Transverse colon (tissue), 4 donors: ENCODE measurements at regions not wholly inside any gene's neighbourhood (a gene's known extent, or its start where the extent isn't known, plus 50 kb on each side); places are given as distances from the start of the nearest gene placed in this dataset.
"Not testable (repeated sequence)": the region's sequence is repeated elsewhere in the genome, so short reads cannot be mapped to it uniquely, and the experiment has no call there.

Experiments used
- DNase-seq: peaks from one replicate; pipeline ENCODE4 v3.0.0-alpha.2; 2019
- H3K27ac ChIP-seq, 4 donors: fragments of 200-600 bp; sonication (generic); 2 replicates each; pipeline ENCODE4 v1.5.1; 2016 to 2018; ENCODE audit warnings: inconsistent platforms in 4 of 4
- H3K27me3 ChIP-seq: fragments of 200-600 bp; sonication (generic); 2 replicates; pipeline ENCODE4 v1.5.1; 2017; ENCODE audit warnings: inconsistent platforms
- H3K36me3 ChIP-seq, 4 donors: fragments of 200-600 bp; sonication (generic); 2 replicates each; pipeline ENCODE4 v1.5.1; 2017 to 2019; ENCODE audit warnings: inconsistent platforms in 4 of 4
- H3K4me1 ChIP-seq, 4 donors: fragments of 200-600 bp; sonication (generic); 2 replicates each; pipeline ENCODE4 v1.5.1; 2017 to 2020; ENCODE audit warnings: inconsistent platforms in 4 of 4
- H3K4me3 ChIP-seq, 4 donors: fragments of 200-600 bp; sonication (generic); 1 replicate in 1 of 4; 2 replicates in 3 of 4; pipeline versions ENCODE4 v1.5.1 to v1.6.1; 2017 to 2019; ENCODE audit warnings: inconsistent platforms in 4 of 4
- H3K9me3 ChIP-seq, 2 donors: fragments of 200-600 bp; sonication (generic); 2 replicates each; pipeline ENCODE4 v1.5.1; 2017 to 2019; ENCODE audit warnings: inconsistent platforms in 2 of 2
- CTCF ChIP-seq, 5 experiments: fragments of 200-600 bp in 3 of 5; fragments of 450-650 bp in 2 of 5; sonication (generic) in 3 of 5; IDR thresholded peaks; 1 replicate in 2 of 5; 2 replicates in 3 of 5; pipeline ENCODE4 v1.5.1; 2016 to 2017; ENCODE audit warnings: antibody characterized with exemption in 5 of 5, inconsistent platforms in 3 of 5, mild to moderate bottlenecking in 2 of 5, moderate library complexity in 1 of 5
- EP300 ChIP-seq: sonication (generic); formaldehyde crosslinking; IDR thresholded peaks from one replicate; pipeline ENCODE4 v1.6.1; 2017; ENCODE audit warnings: antibody characterized with exemption, low read depth
- POLR2A ChIP-seq: fragments of 450-650 bp; IDR thresholded peaks from one replicate; pipeline ENCODE4 v1.6.1; 2016; ENCODE audit warnings: antibody characterized with exemption, mild to moderate bottlenecking, moderate library complexity
- POLR2AphosphoS5 ChIP-seq, 3 donors: sonication (generic); formaldehyde crosslinking; IDR thresholded peaks; one replicate each; pipeline ENCODE4 v1.6.1; 2016; ENCODE audit warnings: antibody characterized with exemption in 3 of 3
- WGBS, 2 donors: methylation state at CpG; one replicate each; pipeline ENCODE4 v1.1.5; 2018; ENCODE audit warnings: low coverage in 1 of 2; 5-methylcytosine and 5-hydroxymethylcytosine counted together
- in situ Hi-C, 4 donors: fragments of 200-750 bp; cut with MboI; loops; one replicate each; pipeline versions ENCODE4 v1.15.0 to v1.15.1; 2017; ENCODE audit warnings: low sequenced_read_pairs in 3 of 4, low pct_ligation_motif_present in 1 of 4, low pct_unique_long_range_greater_than_20kb in 1 of 4
- intact Hi-C: fragments of 100-400 bp; cut with DNase I; formaldehyde crosslinking; loops from one replicate; pipeline ENCODE4 v1.15.1; 2023; ENCODE audit warnings: low total_unique reads

DNA sequence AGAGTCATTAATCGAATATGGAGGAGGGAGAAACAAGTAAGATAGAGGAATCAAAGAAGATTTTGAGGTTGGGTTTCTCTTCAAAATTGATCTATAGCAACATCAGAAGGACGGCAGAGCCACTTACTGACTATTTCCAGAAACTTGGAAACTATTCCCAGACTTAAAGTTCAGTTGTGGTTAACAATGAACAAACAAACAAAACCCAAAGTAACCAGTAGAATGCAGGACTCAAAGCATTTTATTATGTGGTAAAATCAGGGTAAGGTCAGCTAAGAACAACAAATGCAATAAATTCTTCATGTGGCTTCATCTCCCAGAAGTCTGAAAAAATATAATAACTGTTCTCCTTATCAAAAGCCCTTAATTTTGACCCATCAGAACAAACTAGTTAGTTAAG lies 54.9 kb upstream of the OSMR start:
- WGBS, 2 donors, result 31 to 46% methylated on average over 2 of the region's 2 CpGs
- TF ChIP-seq EP300, result no peak
- TF ChIP-seq CTCF (IDR thresholded peaks at IDR 0.05), result no peak
- TF ChIP-seq POLR2A, result no peak
- TF ChIP-seq POLR2AphosphoS5 (IDR thresholded peaks at IDR 0.05), result no peak
- Histone ChIP-seq H3K36me3 (no peaks in the 10 kb centered on the region), H3K9me3 (no peaks in the 10 kb centered on the region), H3K4me3 (no peak overlapping the region), H3K27ac (no peak overlapping the region), H3K27me3 (no peaks in the 10 kb centered on the region), H3K4me1 (no peaks in the 10 kb centered on the region)
- in situ Hi-C loops (no loop called here), intact Hi-C loops (no loop called here)
- DNase-seq, result no peak

DNA sequence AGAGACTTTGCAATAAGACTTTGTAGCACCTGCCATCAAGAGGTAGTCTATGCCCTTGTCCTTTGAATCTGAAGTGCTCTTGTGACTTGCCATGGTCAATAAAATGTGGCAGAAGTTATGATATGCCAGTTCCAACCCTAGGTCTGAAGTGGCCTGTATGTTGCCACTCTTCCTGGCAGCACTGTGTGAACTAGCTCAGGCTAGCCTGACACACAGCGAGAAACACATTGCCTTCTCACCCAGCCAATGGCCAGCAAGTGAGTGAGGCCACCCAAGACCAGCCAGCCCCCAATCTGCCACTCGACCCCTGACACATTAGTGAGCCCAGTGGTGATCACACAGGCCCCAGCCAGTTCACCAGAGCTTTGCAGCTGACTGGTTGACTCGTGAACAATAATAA lies 52.7 kb upstream of the OSMR start:
- Histone ChIP-seq H3K27me3 (no peaks in the 10 kb centered on the region), H3K4me1 (no peaks in the 10 kb centered on the region), H3K27ac (no peak overlapping the region), H3K4me3 (no peak overlapping the region), H3K36me3 (no peaks in the 10 kb centered on the region), H3K9me3 (no peaks in the 10 kb centered on the region)
- in situ Hi-C loops (no loop called here), intact Hi-C loops (no loop called here)
- no peak for TF ChIP-seq POLR2AphosphoS5 (IDR thresholded peaks at IDR 0.05)
- TF ChIP-seq POLR2A, result no peak
- TF ChIP-seq CTCF (IDR thresholded peaks at IDR 0.05), result no peak
- no peak for TF ChIP-seq EP300
- 51% methylated on average over 3 of the region's 3 CpGs; no CpG with 5 or more reads in 1 of the 2 donors for WGBS, 2 donors
- DNase-seq, result no peak

DNA sequence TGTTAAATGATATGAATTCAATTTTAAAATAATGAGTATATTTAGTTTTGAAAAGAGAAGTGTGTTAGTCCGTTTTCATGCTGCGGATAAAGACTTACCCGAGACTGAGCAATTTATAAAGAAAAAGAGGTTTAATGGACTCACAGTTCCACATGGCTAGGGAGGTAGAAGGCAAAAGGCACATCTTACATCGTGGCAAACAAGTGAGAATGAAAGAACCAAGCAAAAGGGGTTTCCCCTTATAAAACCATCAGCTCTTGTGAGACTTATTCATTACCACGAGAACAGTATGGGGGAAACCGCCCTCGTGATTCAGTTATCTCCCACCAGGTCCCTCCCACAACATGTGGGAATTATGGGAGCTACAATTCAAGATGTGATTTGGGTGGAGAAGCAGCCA lies 51.8 kb upstream of the OSMR start:
- H3K4me3 ChIP-seq, H3K27me3 ChIP-seq, DNase-seq, intact Hi-C loops, H3K27ac ChIP-seq, H3K36me3 ChIP-seq, H3K9me3 ChIP-seq, in situ Hi-C loops, H3K4me1 ChIP-seq: not testable (repeated sequence)
- 78 to 100% methylated on average over 3 to 7 of the region's 7 CpGs for WGBS, 2 donors

GRCh38 chr5:38794986-38795385 lies 50.8 kb upstream of the OSMR start:
- Histone ChIP-seq H3K27me3 (no peaks in the 10 kb centered on the region), H3K4me1 (no peaks in the 10 kb centered on the region), H3K9me3 (no peaks in the 10 kb centered on the region), H3K36me3 (no peaks in the 10 kb centered on the region), H3K4me3 (no peak overlapping the region), H3K27ac (peak overlapping the region in 1 of 4 donors; percentile 40)
- TF ChIP-seq POLR2AphosphoS5 (IDR thresholded peaks at IDR 0.05) (no peak), CTCF (IDR thresholded peaks at IDR 0.05) (no peak)
- intact Hi-C loops, result no loop called here
- WGBS, 2 donors, result 91 to 100% methylated on average over 3 to 5 of the region's 5 CpGs
- in situ Hi-C loops, result no loop called here
- no peak for DNase-seq

GRCh38 chr5:38795986-38796741 lies 49.6 kb upstream of the OSMR start:
- DNase-seq, result peak; percentile 17

More at GRCh38 chr5:38795986-38796741, 49.6 kb upstream of the OSMR start:
- in situ Hi-C loops (no loop called here), intact Hi-C loops (no loop called here)
- Histone ChIP-seq H3K4me1 (no peaks in the 10 kb centered on the region), H3K4me3 (no peak overlapping the region), H3K27me3 (no peaks in the 10 kb centered on the region), H3K27ac (peak overlapping the region; percentile 14 to 40 (median 36)), H3K36me3 (no peaks in the 10 kb centered on the region), H3K9me3 (no peaks in the 10 kb centered on the region)
- TF ChIP-seq EP300, result no peak
- no peak for TF ChIP-seq CTCF (IDR thresholded peaks at IDR 0.05)
- TF ChIP-seq POLR2A, result no peak
- peak in 1 of 3 donors; percentile 20 for TF ChIP-seq POLR2AphosphoS5 (IDR thresholded peaks at IDR 0.05)
- 61 to 63% methylated on average over 5 to 6 of the region's 6 CpGs for WGBS, 2 donors
